Stimulated activated naive CD4-positive, alpha-beta T cell (primary cell): ENCODE measurements at regions not wholly inside any gene's neighbourhood (a gene's known extent, or its start where the extent isn't known, plus 50 kb on each side); places are given as distances from the start of the nearest gene placed in this dataset.
"Not testable (repeated sequence)": the region's sequence is repeated elsewhere in the genome, so short reads cannot be mapped to it uniquely, and the experiment has no call there.

ENCODE experiments used
- DNase-seq, 6 experiments: peaks; one replicate each; lab custom pipeline; 2025; lab: John Stamatoyannopoulos, UW

DNA sequence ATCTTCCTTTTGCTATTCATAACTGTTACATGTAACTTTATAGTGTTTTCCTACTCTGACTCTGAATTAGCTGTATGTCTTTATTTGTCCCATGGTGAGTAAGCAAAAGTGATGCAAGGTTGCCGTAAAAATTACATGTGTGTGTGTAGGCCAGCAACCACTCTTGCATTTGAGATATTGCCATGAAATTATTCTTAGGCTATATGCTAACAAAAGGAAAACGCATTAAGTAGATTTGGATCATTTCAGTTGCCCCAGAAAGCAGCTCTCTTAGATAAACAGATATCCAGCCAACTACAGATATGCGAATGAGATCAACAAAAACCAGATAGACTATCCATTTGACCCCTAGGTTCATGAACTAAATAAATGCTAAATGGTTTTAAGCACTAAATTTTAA is 73.6 kb downstream of the CYLC2 start:
- DNase-seq, result no peak

GRCh38 chr9:103078581-103078980 is 83.4 kb downstream of the CYLC2 start:
- DNase-seq, result no peak

- no peak for DNase-seq
These were observed 87.4 kb downstream of the CYLC2 start for GRCh38 chr9:103082494-103082893.

GRCh38 chr9:103089357-103089756 is 94.2 kb downstream of the CYLC2 start:
- no peak for DNase-seq

DNA sequence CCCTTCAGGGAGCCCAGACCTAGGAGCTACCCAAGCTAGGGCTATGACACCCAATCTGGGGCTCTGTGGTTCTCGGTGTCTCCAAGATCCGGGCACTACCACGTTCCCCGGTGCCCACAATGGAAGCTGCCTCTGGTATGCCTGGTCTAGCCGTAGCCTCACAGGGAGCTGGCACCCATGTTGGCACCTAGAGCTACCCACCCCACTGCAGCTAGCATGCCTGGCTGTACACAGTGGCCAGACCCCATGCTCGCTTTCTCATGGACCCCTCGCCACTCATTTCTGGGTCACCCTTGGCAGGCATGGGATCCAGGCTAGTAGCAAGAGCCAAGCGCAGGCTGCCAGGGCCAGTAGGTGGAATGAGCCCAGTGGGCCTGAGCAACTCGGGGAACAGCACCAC is 109.0 kb downstream of the CYLC2 start:
- no peak for DNase-seq

DNA sequence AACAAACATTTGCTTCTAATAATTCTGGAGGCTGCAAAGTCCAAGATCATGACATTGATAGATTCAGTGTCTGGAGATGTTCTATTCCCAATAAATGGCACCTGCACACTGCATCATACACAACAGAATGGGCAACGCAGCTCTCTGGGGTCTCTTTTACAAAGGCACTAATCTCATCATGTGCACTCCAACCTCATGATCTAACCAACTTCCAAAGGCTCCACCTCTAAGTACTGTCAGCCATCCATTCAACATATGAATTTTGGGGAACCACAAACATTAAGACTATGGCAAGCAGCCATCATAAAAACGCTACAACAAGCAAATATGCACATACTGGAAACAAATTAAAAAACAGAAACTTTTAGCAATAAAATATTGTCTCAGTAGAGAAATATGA is 121.1 kb downstream of the CYLC2 start:
- DNase-seq, result no peak

DNA sequence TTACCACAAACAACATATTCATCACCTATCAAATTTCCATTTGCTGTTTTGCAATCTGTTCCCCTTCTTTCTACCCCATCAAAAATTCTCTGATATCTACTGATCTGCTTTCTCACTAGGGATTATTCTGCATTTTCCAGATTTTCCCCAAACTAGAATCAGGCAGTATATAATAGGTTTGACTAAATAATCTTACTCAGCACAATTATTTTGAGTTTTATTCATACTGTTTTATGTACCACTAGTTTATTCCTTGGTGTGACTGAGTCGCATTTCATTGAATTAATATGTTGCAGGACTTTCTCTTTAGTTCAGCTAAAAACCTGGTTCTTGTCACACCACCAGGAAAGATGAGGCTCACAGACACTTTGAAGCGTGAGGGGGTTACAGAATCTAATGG is 131.4 kb downstream of the CYLC2 start:
- DNase-seq, result no peak

DNA sequence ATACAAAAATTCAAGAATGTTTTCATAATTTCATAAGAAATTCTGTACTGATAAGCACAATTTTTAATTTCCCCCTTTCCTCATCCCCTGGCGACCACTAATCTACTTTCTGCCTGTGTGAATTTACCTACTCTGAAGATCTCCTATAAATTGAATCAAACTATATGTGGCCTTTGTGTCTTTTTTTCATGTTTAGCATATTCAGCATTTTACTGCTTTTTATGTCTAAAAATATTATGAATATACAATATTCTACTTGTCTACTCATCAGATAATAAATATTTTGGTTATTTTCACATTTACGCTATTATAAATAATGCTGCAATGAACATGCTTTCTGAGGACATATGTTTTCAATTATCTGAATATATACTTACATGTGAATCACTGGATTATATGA is 144.8 kb downstream of the CYLC2 start:
- DNase-seq, result no peak

DNA sequence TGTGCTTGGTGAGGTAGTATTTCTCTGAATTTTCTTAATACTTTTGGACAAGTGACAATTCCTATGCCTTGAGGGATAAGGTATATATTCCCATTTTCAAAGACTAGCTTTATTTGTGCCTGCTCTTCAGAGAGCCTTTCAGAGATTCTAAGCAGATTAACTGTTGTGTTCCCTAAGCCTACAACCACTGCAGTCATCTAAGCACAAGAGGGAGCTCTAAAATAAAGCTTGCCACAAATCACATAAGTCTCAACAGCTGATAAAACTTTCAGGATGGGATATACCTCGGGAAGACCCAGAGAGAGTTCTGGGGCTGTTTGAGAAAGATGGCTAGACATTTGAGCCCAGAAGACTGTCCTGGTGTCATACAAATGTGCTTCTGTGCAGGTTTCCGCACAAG is 157.3 kb downstream of the CYLC2 start:
- DNase-seq, result no peak

- no peak for DNase-seq
These were observed 172.4 kb downstream of the CYLC2 start for GRCh38 chr9:103167530-103167929.

- no peak for DNase-seq
These were observed 173.1 kb downstream of the CYLC2 start for GRCh38 chr9:103168254-103168653.

- DNase-seq, result no peak
These were observed 174.7 kb downstream of the CYLC2 start for GRCh38 chr9:103169798-103170197.

DNA sequence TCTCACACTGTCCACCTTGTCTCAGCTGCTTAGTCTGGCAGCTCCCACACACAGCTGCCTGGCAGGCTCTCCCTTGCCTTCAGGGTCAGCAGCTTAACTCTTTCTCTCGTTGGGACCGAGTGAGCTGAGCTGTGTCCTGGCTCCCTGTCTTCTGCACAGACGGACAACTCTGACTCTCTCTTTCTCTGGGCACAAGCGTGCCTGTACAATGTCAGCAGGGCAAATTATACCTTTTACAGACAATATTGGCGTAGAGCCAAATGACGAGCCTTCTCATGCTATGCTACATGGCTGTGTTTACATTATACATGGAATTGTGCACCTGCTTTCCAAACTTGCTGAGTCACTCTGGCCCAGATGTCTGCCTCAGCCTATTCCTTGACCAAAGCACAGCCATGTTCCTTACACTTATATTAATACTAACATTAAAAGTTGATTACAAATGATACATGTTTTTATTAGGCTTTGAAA is 188.6 kb downstream of the CYLC2 start:
- DNase-seq, result no peak

GRCh38 chr9:103186959-103187358 is 191.8 kb downstream of the CYLC2 start:
- DNase-seq, result no peak

GRCh38 chr9:103188781-103189350 is 193.7 kb downstream of the CYLC2 start:
- DNase-seq, result no peak

GRCh38 chr9:103193992-103194391 is 198.9 kb downstream of the CYLC2 start:
- DNase-seq, result no peak

DNA sequence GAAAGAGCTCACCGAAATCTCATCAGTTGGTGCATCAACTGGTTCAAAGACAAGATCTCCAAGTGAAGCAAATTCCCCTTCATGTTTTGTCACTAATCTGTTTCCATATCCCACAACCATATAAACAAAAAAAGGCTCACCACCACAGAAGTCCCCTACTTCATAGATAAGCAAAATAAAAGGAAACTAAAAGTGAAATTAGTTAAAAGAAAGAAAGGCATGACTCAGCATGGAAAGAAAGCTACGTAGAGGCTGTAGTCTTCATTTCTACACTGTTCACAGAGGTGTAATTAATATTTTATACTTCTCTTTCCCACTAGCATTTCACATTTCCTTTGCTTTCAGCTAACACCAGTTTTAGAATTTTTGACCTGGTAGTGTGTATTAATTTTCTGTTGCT is 208.0 kb downstream of the CYLC2 start:
- DNase-seq, result no peak

- DNase-seq, result not testable (repeated sequence)
These were observed 210.9 kb downstream of the CYLC2 start for GRCh38 chr9:103205881-103206585.

DNA sequence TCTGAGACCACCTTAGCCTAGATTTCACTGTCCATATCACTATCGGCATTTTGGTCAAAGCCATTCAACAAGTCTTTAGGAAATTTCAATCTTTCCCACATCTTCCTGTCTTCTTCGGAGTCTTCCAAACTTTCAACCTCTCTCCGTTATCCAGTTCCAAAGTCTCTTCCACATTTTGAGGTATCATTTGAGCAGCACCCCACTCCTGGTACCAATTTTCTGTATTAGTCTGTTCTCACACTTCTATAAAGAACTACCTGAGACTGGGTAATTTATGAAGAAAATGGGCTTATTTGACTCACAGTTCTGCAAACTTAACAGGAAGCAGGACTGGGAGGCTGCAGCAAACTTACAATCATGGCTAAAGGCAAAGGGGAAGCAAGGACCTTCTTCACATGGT is 215.5 kb downstream of the CYLC2 start:
- DNase-seq, result no peak

- no peak for DNase-seq
These were observed 220.1 kb downstream of the CYLC2 start for GRCh38 chr9:103215197-103215596.

GRCh38 chr9:103225702-103226646 is 230.8 kb downstream of the CYLC2 start:
- no peak for DNase-seq

- DNase-seq, result no peak
These were observed 231.5 kb downstream of the CYLC2 start for GRCh38 chr9:103226647-103227013.

DNA sequence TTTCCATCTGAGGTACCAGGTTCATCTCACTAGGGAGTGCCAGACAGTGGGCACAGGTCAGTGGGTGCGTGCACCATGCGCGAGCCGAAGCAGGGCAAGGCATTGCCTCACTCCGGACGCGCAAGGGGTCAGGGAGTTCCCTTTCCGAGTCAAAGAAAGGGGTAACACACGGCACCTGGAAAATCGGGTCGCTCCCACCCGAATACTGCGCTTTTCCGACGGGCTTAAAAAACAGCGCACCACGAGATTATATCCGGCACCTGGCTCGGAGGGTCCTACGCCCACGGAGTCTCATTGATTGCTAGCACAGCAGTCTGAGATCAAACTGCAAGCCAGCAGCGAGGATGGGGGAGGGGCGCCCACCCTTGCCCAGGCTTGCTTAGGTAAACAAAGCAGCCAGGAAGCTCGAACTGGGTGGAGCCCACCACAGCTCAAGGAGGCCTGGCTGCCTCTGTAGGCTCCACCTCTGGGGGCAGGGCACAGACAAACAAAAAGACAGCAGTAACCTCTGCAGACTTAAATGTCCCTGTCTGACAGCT is 242.5 kb downstream of the CYLC2 start:
- not testable (repeated sequence) for DNase-seq
